CD8-positive, alpha-beta memory T cell (primary cell): ENCODE measurements at regions not wholly inside any gene's neighbourhood (a gene's known extent, or its start where the extent isn't known, plus 50 kb on each side); places are given as distances from the start of the nearest gene placed in this dataset.

Experiments
- CTCF ChIA-PET: fragments of 350-600 bp; sonication (Branson Sonifier 250); formaldehyde crosslinking; loops from one replicate; lab custom pipeline; 2021; ENCODE audit warnings: antibody characterized with exemption; lab: Charles Lee
- POLR2A ChIA-PET: fragments of 350-600 bp; sonication (Branson Sonifier 250); formaldehyde crosslinking; loops from one replicate; lab custom pipeline; 2021; ENCODE audit warnings: antibody characterized with exemption; lab: Charles Lee
- DNase-seq, 5 donors: peaks; one replicate each; pipeline versions ENCODE4 v3.0.0 to v3.0.0-alpha.2; 2020 to 2022; ENCODE audit warnings: mixed read lengths in 1 of 5
- H3K27ac ChIP-seq: one replicate; pipeline ENCODE4 v1.7.0; 2013; ENCODE audit warnings: low read depth, mild to moderate bottlenecking, low read length, moderate library complexity
- H3K27me3 ChIP-seq: 2 replicates; pipeline ENCODE4 v1.7.0; 2013; ENCODE audit warnings: low read length, mild to moderate bottlenecking; ENCODE audit not compliant: insufficient read depth, poor library complexity, severe bottlenecking
- H3K36me3 ChIP-seq: 2 replicates; pipeline ENCODE4 v1.7.0; 2013; ENCODE audit warnings: mild to moderate bottlenecking, low read length, moderate library complexity; ENCODE audit not compliant: insufficient read depth
- H3K4me1 ChIP-seq: 2 replicates; pipeline ENCODE4 v1.7.0; 2013; ENCODE audit warnings: mild to moderate bottlenecking, low read length, moderate library complexity; ENCODE audit not compliant: insufficient read depth
- H3K4me3 ChIP-seq: 2 replicates; pipeline ENCODE4 v1.7.0; 2013; ENCODE audit warnings: mild to moderate bottlenecking, low read length
- H3K9me3 ChIP-seq: 2 replicates; pipeline ENCODE4 v1.7.0; 2013; ENCODE audit warnings: mild to moderate bottlenecking, low read length
- H3K27ac Mint-ChIP-seq, 8 donors: one replicate each; pipeline ENCODE4 v1.8.0; 2020 to 2021; ENCODE audit warnings: mixed read lengths in 8 of 8, mild to moderate bottlenecking in 6 of 8, inconsistent platforms in 3 of 8, moderate library complexity in 3 of 8
- H3K27me3 Mint-ChIP-seq, 2 donors: one replicate each; pipeline ENCODE4 v1.8.0; 2020 to 2021; ENCODE audit warnings: mixed read lengths in 2 of 2, mild to moderate bottlenecking in 1 of 2, moderate library complexity in 1 of 2
- H3K36me3 Mint-ChIP-seq, 3 donors: one replicate each; pipeline ENCODE4 v1.8.0; 2020 to 2021; ENCODE audit warnings: mixed read lengths in 3 of 3, inconsistent platforms in 1 of 3, mild to moderate bottlenecking in 1 of 3
- H3K4me1 Mint-ChIP-seq, 3 donors: one replicate each; pipeline ENCODE4 v1.8.0; 2020 to 2021; ENCODE audit warnings: mixed read lengths in 3 of 3, inconsistent platforms in 1 of 3, mild to moderate bottlenecking in 1 of 3
- H3K4me3 Mint-ChIP-seq, 7 donors: one replicate each; pipeline ENCODE4 v1.8.0; 2020 to 2021; ENCODE audit warnings: mixed read lengths in 7 of 7, mild to moderate bottlenecking in 6 of 7, moderate library complexity in 4 of 7, inconsistent platforms in 2 of 7
- H3K9me3 Mint-ChIP-seq, 5 donors: one replicate each; pipeline ENCODE4 v1.8.0; 2020 to 2022; ENCODE audit warnings: mixed read lengths in 5 of 5, mild to moderate bottlenecking in 3 of 5, moderate library complexity in 2 of 5, inconsistent platforms in 1 of 5

DNA sequence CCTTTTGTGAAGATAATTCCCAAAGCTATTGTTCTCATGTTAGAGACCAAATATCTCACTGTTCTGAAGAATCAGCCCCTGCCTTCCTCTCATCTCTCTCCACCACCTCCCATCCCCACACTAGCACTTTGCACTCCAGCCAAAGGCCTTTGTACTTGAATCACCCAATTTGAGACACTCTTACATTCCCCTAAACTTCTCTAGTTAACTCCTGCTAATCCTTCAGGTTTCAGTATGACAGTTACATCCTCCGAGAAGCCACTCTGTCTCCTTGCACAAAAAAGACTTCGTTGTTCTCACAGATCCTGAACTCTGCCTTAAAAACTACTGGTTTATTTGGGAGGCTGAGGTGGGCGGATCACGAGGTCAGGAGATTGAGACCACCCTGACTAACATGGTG, 227.5 kb downstream of the PIK3R1 start:
- no peak overlapping the region for H3K4me3 ChIP-seq
- Mint-ChIP-seq H3K4me3 (no peak overlapping the region), H3K9me3 (no peaks in the 10 kb centered on the region), H3K27me3 (no peaks in the 10 kb centered on the region), H3K27ac (no peak overlapping the region), H3K36me3 (peaks cover 0 to 2% (median 0%) of the 10 kb centered on the region in 3 donors), H3K4me1 (peaks cover 25 to 39% (median 32%) of the 10 kb centered on the region in 3 donors)
- no peaks in the 10 kb centered on the region for H3K27me3 ChIP-seq
- H3K36me3 ChIP-seq, result no peaks in the 10 kb centered on the region
- ChIA-PET POLR2A (no interaction called here), CTCF (no interaction called here)
- no peaks in the 10 kb centered on the region for H3K9me3 ChIP-seq
- peaks cover 8% of the 10 kb centered on the region for H3K4me1 ChIP-seq
- H3K27ac ChIP-seq, result no peak overlapping the region
- no peak for DNase-seq

- Mint-ChIP-seq H3K4me3 (no peak overlapping the region), H3K9me3 (no peaks in the 10 kb centered on the region), H3K27me3 (peaks cover under 1% of the 10 kb centered on the region in 2 donors), H3K36me3 (peaks cover 0 to 2% (median 0%) of the 10 kb centered on the region in 3 donors), H3K4me1 (peaks cover 25 to 39% (median 32%) of the 10 kb centered on the region in 3 donors), H3K27ac (no peak overlapping the region)
- no peak for DNase-seq
- ChIA-PET CTCF (no interaction called here), POLR2A (interaction anchor here (0.7 kb wide), 1 partner anchor 10 kb away, joined by 3 read pairs; no protein-coding TSS in a partner anchor)
- no peak overlapping the region for H3K4me3 ChIP-seq
- no peaks in the 10 kb centered on the region for H3K9me3 ChIP-seq
- no peak overlapping the region for H3K27ac ChIP-seq
- H3K4me1 ChIP-seq, result peaks cover 8% of the 10 kb centered on the region
- no peaks in the 10 kb centered on the region for H3K36me3 ChIP-seq
- no peaks in the 10 kb centered on the region for H3K27me3 ChIP-seq
Measured at GRCh38 chr5:68444048-68444447, 228.5 kb downstream of the PIK3R1 start.

GRCh38 chr5:68444833-68445232, 229.3 kb downstream of the PIK3R1 start:
- no peak overlapping the region for H3K27ac Mint-ChIP-seq
- H3K27ac ChIP-seq, result no peak overlapping the region
- ChIA-PET POLR2A (interaction anchor here (0.7 kb wide), 1 partner anchor 11 kb away, joined by 3 read pairs; no protein-coding TSS in a partner anchor), CTCF (no interaction called here)
- no peak for DNase-seq
- no peaks in the 10 kb centered on the region for H3K36me3 ChIP-seq
- peaks cover 8% of the 10 kb centered on the region for H3K4me1 ChIP-seq
- H3K9me3 Mint-ChIP-seq, result no peaks in the 10 kb centered on the region
- H3K4me3 ChIP-seq, result no peak overlapping the region
- peaks cover 0 to 2% (median 0%) of the 10 kb centered on the region in 3 donors for H3K36me3 Mint-ChIP-seq
- H3K27me3 Mint-ChIP-seq, result peaks cover 2 to 3% of the 10 kb centered on the region in 2 donors
- no peaks in the 10 kb centered on the region for H3K9me3 ChIP-seq
- H3K4me3 Mint-ChIP-seq, result no peak overlapping the region
- peaks cover 25 to 39% (median 32%) of the 10 kb centered on the region in 3 donors for H3K4me1 Mint-ChIP-seq
- H3K27me3 ChIP-seq, result no peaks in the 10 kb centered on the region

DNA sequence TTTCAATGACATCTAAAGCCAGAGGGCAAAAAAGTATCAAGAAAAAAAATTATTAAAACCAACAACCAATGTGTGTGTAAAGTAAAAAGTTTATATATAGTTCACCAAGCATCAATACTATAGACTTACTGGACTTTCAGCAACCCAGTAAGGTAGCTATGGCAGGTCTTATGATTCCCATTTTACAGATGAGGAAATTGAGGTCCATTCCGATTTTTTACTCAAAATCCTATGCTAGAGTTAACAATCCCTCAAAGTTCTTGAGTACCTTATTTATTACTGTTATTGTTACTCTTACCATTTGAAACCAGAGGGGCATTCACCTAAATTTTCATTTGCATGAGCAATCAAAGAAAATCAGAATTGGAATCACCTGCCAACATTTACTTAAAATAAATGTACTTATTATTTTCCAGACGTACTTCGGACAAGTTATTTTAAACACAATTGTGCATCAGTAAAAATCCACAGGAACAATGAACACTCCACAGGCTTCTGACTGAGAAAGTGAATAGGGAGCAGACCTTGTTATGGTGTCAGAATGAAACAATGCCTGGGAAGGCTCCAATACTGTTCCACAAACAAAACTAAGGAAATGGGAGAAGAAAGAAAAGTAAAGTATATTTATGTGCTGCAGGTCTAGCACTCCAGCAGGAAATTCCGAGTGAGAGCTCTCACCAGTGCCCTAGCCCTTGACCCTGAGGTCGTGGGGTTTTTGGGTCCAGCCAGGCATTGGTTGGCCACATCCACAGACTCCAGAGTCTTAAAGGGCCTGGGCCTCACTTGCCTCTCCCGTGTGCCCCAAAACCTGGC, 229.9 kb downstream of the PIK3R1 start:
- H3K9me3 Mint-ChIP-seq, result no peaks in the 10 kb centered on the region
- H3K36me3 ChIP-seq, result no peaks in the 10 kb centered on the region
- no peaks in the 10 kb centered on the region for H3K9me3 ChIP-seq
- peaks cover 25 to 39% (median 27%) of the 10 kb centered on the region in 3 donors for H3K4me1 Mint-ChIP-seq
- no peak overlapping the region for H3K27ac ChIP-seq
- H3K27ac Mint-ChIP-seq, result no peak overlapping the region
- DNase-seq, result no peak
- H3K4me3 ChIP-seq, result no peak overlapping the region
- ChIA-PET CTCF (no interaction called here), POLR2A (no interaction called here)
- H3K36me3 Mint-ChIP-seq, result peaks cover 0 to 2% (median 0%) of the 10 kb centered on the region in 3 donors
- no peaks in the 10 kb centered on the region for H3K27me3 ChIP-seq
- H3K4me1 ChIP-seq, result peaks cover 8% of the 10 kb centered on the region
- no peak overlapping the region for H3K4me3 Mint-ChIP-seq
- H3K27me3 Mint-ChIP-seq, result peaks cover 2 to 3% of the 10 kb centered on the region in 2 donors

DNA sequence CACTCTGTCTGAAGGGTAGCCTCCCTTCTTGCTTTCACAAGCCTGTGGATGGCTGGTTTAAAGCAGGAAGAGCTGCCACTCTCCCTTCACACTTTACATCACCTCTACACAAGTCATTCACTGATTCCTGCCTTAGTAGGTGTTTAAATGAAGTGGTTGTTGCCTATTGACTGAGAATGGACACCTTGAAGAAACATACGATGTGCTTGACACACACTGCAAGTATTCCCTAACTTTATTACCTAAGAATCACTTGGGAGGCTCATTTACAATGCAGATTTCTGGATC, 230.5 kb downstream of the PIK3R1 start:
- Histone ChIP-seq H3K9me3 (no peaks in the 10 kb centered on the region), H3K4me1 (peaks cover 7% of the 10 kb centered on the region), H3K36me3 (no peaks in the 10 kb centered on the region), H3K27me3 (no peaks in the 10 kb centered on the region), H3K27ac (no peak overlapping the region), H3K4me3 (no peak overlapping the region)
- Mint-ChIP-seq H3K4me3 (no peak overlapping the region), H3K4me1 (peaks cover 20 to 34% (median 21%) of the 10 kb centered on the region in 3 donors), H3K27me3 (peaks cover 2 to 3% of the 10 kb centered on the region in 2 donors), H3K36me3 (peaks cover 0 to 2% (median 0%) of the 10 kb centered on the region in 3 donors), H3K9me3 (no peaks in the 10 kb centered on the region), H3K27ac (no peak overlapping the region)
- CTCF ChIA-PET, result interaction anchor here (1.4 kb wide), 1 partner anchor 28 kb away, joined by 3 read pairs; no protein-coding TSS in a partner anchor
- no peak for DNase-seq
- POLR2A ChIA-PET, result no interaction called here

DNA sequence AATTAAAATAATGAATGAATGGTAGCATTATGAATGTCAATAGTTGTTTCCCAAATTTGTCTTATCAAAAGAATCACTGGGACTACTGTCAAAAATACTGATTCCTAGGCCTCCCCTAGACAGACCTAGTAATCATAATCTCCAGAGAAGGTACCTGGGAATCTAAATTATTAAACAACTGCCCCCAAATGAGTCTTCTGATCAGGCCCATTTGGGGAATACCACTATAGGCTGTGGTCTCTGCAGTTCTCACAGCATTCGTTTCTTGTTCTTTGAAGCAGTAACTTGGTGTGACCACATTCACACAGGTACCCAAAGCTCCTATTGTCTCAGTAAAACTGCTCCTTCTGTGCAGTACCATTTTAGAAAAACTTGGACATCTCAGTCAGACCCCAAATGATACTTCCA, 230.9 kb downstream of the PIK3R1 start:
- no peaks in the 10 kb centered on the region for H3K9me3 Mint-ChIP-seq
- peaks cover 2 to 3% of the 10 kb centered on the region in 2 donors for H3K27me3 Mint-ChIP-seq
- H3K36me3 Mint-ChIP-seq, result peaks cover 0 to 2% (median 0%) of the 10 kb centered on the region in 3 donors
- Histone ChIP-seq H3K27ac (no peak overlapping the region), H3K4me3 (no peak overlapping the region), H3K4me1 (peaks cover 2% of the 10 kb centered on the region), H3K36me3 (no peaks in the 10 kb centered on the region), H3K9me3 (no peaks in the 10 kb centered on the region), H3K27me3 (no peaks in the 10 kb centered on the region)
- CTCF ChIA-PET, result interaction anchor here (0.6 to 1.4 kb wide), 3 partner anchors 14 to 695 kb away, joined by 3 read pairs; no protein-coding TSS in a partner anchor
- POLR2A ChIA-PET, result no interaction called here
- H3K27ac Mint-ChIP-seq, result no peak overlapping the region
- peaks cover 15 to 29% (median 17%) of the 10 kb centered on the region in 3 donors for H3K4me1 Mint-ChIP-seq
- no peak for DNase-seq
- no peak overlapping the region for H3K4me3 Mint-ChIP-seq

DNA sequence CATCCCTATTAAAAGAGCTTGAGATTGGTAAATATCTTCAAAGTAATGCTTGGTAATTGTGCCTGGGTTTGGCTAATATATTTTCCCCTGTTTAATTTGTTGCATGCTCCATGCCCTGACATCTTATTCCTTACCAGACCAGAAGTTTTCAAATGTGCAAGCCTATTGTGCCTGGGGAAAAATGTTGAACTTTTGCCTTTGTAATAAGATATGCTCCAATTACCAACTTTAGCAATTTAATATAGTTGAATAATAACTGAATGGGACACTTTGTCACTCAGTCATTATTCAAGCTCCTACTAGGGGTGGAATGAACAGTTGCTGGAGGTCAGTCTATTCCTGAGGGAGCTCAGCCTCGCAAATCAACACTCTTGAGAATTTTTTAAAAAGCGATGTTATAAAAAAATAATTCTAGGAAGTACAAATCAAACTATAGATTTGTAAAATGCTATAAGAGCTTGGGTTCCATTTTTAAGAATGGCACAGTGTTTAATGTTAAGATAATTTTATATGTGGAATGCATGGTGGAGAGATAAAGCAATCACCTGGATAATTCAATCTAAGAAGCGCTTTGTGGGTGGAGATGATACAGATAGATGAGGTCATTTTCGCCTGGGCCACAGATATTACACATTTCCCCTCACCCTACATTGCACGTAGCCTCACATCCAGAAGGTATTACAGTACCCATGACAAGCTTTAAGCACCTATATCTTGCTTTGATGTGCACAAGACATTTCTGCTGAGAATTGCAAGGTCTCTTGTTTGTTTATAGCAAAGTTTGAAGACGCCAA, 231.8 kb downstream of the PIK3R1 start:
- Mint-ChIP-seq H3K4me1 (peaks cover 8 to 22% (median 10%) of the 10 kb centered on the region in 3 donors), H3K27me3 (peaks cover 2 to 3% of the 10 kb centered on the region in 2 donors)
- CTCF ChIA-PET, result interaction anchor here (0.6 to 1.7 kb wide), 4 partner anchors 14 to 696 kb away, joined by 3 to 4 read pairs (median 3); no protein-coding TSS in a partner anchor

More for the DNA sequence above, 231.8 kb downstream of the PIK3R1 start:
- Histone ChIP-seq H3K36me3 (no peaks in the 10 kb centered on the region), H3K9me3 (no peaks in the 10 kb centered on the region), H3K4me3 (no peak overlapping the region), H3K4me1 (no peaks in the 10 kb centered on the region), H3K27me3 (no peaks in the 10 kb centered on the region), H3K27ac (no peak overlapping the region)
- no peaks in the 10 kb centered on the region for H3K9me3 Mint-ChIP-seq
- H3K27ac Mint-ChIP-seq, result no peak overlapping the region
- DNase-seq, result peak in 1 of 5 donors; percentile 14
- peaks cover 0 to 2% (median 0%) of the 10 kb centered on the region in 3 donors for H3K36me3 Mint-ChIP-seq
- no peak overlapping the region for H3K4me3 Mint-ChIP-seq
- POLR2A ChIA-PET, result no interaction called here
